B cell (primary cell): ENCODE measurements at regions not wholly inside any gene's neighbourhood (a gene's known extent, or its start where the extent isn't known, plus 50 kb on each side); places are given as distances from the start of the nearest gene placed in this dataset.

ENCODE experiments used
- EZH2 ChIP-seq: IDR thresholded peaks from 2 replicates; pipeline ENCODE4 v1.6.1; 2012; ENCODE audit warnings: borderline replicate concordance, low read depth, mild to moderate bottlenecking, moderate library complexity, low read length; ENCODE audit not compliant: insufficient read depth, poor library complexity, severe bottlenecking
- TF ChIP-seq, protein P1 (sequence below): fragments of 200-600 bp; IDR thresholded peaks from one replicate; pipeline ENCODE4 v1.8.0; 2022; ENCODE audit warnings: antibody characterized with exemption, mild to moderate bottlenecking

DNA sequence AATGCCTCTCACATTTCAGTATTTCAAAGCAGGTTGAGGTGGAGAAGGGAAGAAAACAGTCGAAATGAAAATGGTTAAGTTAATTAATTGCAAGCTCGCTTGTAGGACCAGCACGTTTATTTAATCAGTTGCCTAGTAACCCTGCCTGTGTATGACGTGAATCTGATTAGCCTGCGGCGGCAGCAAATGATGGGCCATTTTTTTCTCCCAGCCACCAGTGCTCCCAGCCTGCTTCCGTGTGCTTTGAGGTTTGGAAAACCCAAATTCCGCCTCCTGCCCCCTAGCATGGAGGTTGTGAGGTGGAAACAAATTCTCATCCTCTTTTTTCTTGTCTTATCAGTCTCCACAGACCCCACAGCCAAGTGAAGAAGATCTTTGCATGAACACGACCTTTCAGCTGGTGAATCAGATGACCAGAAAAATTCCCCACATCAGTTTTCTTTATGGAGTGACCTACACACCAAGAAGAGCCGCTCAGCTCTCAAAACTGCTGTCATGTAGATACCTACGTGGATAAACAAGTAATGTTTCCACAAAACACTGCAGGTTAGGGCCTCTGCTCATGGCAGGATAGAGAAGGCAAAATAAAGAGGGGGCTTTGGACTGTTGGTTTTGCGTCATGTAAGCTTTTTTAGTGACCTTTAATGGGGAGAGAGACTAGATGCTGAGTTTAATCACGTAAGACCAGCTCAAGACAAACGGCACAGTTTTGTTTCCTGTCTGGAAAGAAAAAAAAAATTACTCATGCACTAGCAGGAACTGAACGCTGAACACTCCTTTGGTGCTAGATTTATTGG, 572.9 kb upstream of the NOX3 start:
- TF ChIP-seq, protein P1, sequence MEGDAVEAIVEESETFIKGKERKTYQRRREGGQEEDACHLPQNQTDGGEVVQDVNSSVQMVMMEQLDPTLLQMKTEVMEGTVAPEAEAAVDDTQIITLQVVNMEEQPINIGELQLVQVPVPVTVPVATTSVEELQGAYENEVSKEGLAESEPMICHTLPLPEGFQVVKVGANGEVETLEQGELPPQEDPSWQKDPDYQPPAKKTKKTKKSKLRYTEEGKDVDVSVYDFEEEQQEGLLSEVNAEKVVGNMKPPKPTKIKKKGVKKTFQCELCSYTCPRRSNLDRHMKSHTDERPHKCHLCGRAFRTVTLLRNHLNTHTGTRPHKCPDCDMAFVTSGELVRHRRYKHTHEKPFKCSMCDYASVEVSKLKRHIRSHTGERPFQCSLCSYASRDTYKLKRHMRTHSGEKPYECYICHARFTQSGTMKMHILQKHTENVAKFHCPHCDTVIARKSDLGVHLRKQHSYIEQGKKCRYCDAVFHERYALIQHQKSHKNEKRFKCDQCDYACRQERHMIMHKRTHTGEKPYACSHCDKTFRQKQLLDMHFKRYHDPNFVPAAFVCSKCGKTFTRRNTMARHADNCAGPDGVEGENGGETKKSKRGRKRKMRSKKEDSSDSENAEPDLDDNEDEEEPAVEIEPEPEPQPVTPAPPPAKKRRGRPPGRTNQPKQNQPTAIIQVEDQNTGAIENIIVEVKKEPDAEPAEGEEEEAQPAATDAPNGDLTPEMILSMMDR = no peak
- TF ChIP-seq EZH2 = no peak
